ENCODE measurements at regions not wholly inside any gene's neighbourhood (a gene's known extent, or its start where the extent isn't known, plus 50 kb on each side); places are given as distances from the start of the nearest gene placed in this dataset.

- TF ChIP-seq CTCF (IDR thresholded peaks at IDR 0.05; ENCODE audit: low read depth, low read length, poor library complexity, severe bottlenecking) (no peak), EZH2phosphoT487 (IDR thresholded peaks at IDR 0.05; ENCODE audit: borderline replicate concordance, low read length) (no peak)
Observed at GRCh38 chr2:52178845-52179244, 1146.9 kb upstream of the NRXN1 start.

Measured in DOHH2 (cell line).